Fibroblast of lung (primary cell): ENCODE measurements at regions not wholly inside any gene's neighbourhood (a gene's known extent, or its start where the extent isn't known, plus 50 kb on each side); places are given as distances from the start of the nearest gene placed in this dataset.

Experiments used
- DNase-seq, 2 donors: peaks; one replicate each; pipeline versions ENCODE4 v3.0.0 to v3.0.0-alpha.2; 2010; ENCODE audit warnings: low read depth in 2 of 2
- H2AFZ ChIP-seq: 2 replicates; pipeline ENCODE4 v1.5.1; 2012; ENCODE audit warnings: low read length, control low read depth, inconsistent platforms
- H3K27ac ChIP-seq: 2 replicates; pipeline ENCODE4 v1.5.1; 2011; ENCODE audit warnings: low read length, control low read depth; ENCODE audit not compliant: insufficient read depth
- H3K27me3 ChIP-seq: 2 replicates; pipeline ENCODE4 v1.5.1; 2011; ENCODE audit warnings: mild to moderate bottlenecking, low read length; ENCODE audit not compliant: control insufficient read depth, insufficient read depth
- H3K36me3 ChIP-seq: 2 replicates; pipeline ENCODE4 v1.5.1; 2011; ENCODE audit warnings: low read length; ENCODE audit not compliant: control insufficient read depth, insufficient read depth
- H3K4me1 ChIP-seq: 2 replicates; pipeline ENCODE4 v1.5.1; 2011; ENCODE audit warnings: low read length; ENCODE audit not compliant: control insufficient read depth, insufficient read depth; ENCODE audit errors: extremely low read depth
- H3K4me2 ChIP-seq: 2 replicates; pipeline ENCODE4 v1.5.1; 2011; ENCODE audit warnings: low read length, control low read depth; ENCODE audit not compliant: insufficient read depth; ENCODE audit errors: extremely low read depth
- H3K4me3 ChIP-seq, 4 experiments: fragments of 200-600 bp in 1 of 4; sonication (generic) in 1 of 4; replicated peaks in 1 of 4; 2 replicates each; pipeline ENCODE4 v1.5.1; 2011 to 2016; ENCODE audit warnings: low read length in 4 of 4, low read depth in 3 of 4, mild to moderate bottlenecking in 3 of 4, control low read depth in 2 of 4, inconsistent platforms in 1 of 4, mixed read lengths in 1 of 4; ENCODE audit not compliant: insufficient read depth in 1 of 4; ENCODE audit errors: control extremely low read depth in 1 of 4
- H3K79me2 ChIP-seq: 2 replicates; pipeline ENCODE4 v1.5.1; 2012; ENCODE audit warnings: mild to moderate bottlenecking, low read length, inconsistent platforms; ENCODE audit not compliant: control insufficient read depth, insufficient read depth
- H3K9ac ChIP-seq: 2 replicates; pipeline ENCODE4 v1.5.1; 2011; ENCODE audit warnings: mild to moderate bottlenecking, low read length, control low read depth; ENCODE audit not compliant: insufficient read depth
- H3K9me3 ChIP-seq: 2 replicates; pipeline ENCODE4 v1.5.1; 2012; ENCODE audit warnings: low read depth, low read length; ENCODE audit not compliant: control insufficient read depth, insufficient read depth
- H4K20me1 ChIP-seq: 2 replicates; pipeline ENCODE4 v1.5.1; 2011; ENCODE audit warnings: low read length; ENCODE audit not compliant: control insufficient read depth, insufficient read depth; ENCODE audit errors: extremely low read depth
- CTCF ChIP-seq, 2 donors: IDR thresholded peaks in 1 of 2; conservative IDR thresholded peaks in 1 of 2; 1 replicate in 1 of 2; 2 replicates in 1 of 2; pipeline ENCODE4 v1.5.1; 2011 to 2012; ENCODE audit warnings: low read length in 2 of 2, control low read depth in 1 of 2, inconsistent platforms in 1 of 2, low read depth in 1 of 2, mild to moderate bottlenecking in 1 of 2
- EZH2 ChIP-seq: IDR thresholded peaks from 2 replicates; pipeline ENCODE4 v1.5.1; 2012; ENCODE audit warnings: low read length, control low read depth, mild to moderate bottlenecking; ENCODE audit errors: missing control alignments

- H4K20me1 ChIP-seq = no peaks in the 10 kb centered on the region
- no peak overlapping the region for H3K27ac ChIP-seq
- no peak for DNase-seq
- H3K4me2 ChIP-seq = no peak overlapping the region
- TF ChIP-seq CTCF (conservative IDR thresholded peaks at IDR 0.05 in 1 of 2, IDR thresholded peaks at IDR 0.05 in 1 of 2; ENCODE audit: low read depth in 1 of 2, low read length in 2 of 2) (no peak), EZH2 (no peak)
- H3K79me2 ChIP-seq = no peaks in the 10 kb centered on the region
- H3K4me1 ChIP-seq = no peaks in the 10 kb centered on the region
- no peaks in the 10 kb centered on the region for H3K27me3 ChIP-seq
- no peaks in the 10 kb centered on the region for H3K36me3 ChIP-seq
- H3K9ac ChIP-seq = no peak overlapping the region
- no peak overlapping the region for H2AFZ ChIP-seq
- H3K9me3 ChIP-seq = no peaks in the 10 kb centered on the region
- no peak overlapping the region for H3K4me3 ChIP-seq
Measured at GRCh38 chr12:98260276-98260675, 255.1 kb upstream of the TMPO start.

DNA sequence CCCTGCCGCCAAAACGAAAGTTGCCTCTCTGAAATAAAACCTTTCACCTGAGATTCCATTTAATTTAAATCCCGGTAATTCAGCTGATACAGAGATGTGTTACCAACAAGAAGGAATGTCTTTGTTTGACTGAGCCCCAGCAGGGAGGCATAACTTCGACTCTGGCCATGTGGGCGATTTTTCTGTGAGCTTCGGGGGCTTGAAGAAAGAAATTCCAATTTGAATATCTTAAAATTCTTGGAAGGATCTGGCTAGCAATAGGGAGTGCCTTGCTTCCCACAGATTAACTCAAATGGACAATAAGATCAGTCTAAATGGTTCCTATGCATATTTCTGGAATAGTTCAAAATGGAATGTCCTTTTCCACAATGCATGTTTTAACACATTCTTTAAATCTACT, 252.5 kb upstream of the TMPO start:
- H4K20me1 ChIP-seq = no peaks in the 10 kb centered on the region
- H3K36me3 ChIP-seq = no peaks in the 10 kb centered on the region
- H3K4me2 ChIP-seq = no peak overlapping the region
- no peaks in the 10 kb centered on the region for H3K27me3 ChIP-seq
- no peak overlapping the region for H2AFZ ChIP-seq
- no peak overlapping the region for H3K9ac ChIP-seq
- H3K27ac ChIP-seq = no peak overlapping the region
- H3K4me1 ChIP-seq = no peaks in the 10 kb centered on the region
- peak in 1 of 2 donors; percentile 3 for DNase-seq
- TF ChIP-seq EZH2 = no peak
- TF ChIP-seq CTCF (conservative IDR thresholded peaks at IDR 0.05 in 1 of 2, IDR thresholded peaks at IDR 0.05 in 1 of 2; ENCODE audit: low read depth in 1 of 2, low read length in 2 of 2) = no peak
- no peaks in the 10 kb centered on the region for H3K9me3 ChIP-seq
- no peak overlapping the region for H3K4me3 ChIP-seq
- H3K79me2 ChIP-seq = no peaks in the 10 kb centered on the region

DNA sequence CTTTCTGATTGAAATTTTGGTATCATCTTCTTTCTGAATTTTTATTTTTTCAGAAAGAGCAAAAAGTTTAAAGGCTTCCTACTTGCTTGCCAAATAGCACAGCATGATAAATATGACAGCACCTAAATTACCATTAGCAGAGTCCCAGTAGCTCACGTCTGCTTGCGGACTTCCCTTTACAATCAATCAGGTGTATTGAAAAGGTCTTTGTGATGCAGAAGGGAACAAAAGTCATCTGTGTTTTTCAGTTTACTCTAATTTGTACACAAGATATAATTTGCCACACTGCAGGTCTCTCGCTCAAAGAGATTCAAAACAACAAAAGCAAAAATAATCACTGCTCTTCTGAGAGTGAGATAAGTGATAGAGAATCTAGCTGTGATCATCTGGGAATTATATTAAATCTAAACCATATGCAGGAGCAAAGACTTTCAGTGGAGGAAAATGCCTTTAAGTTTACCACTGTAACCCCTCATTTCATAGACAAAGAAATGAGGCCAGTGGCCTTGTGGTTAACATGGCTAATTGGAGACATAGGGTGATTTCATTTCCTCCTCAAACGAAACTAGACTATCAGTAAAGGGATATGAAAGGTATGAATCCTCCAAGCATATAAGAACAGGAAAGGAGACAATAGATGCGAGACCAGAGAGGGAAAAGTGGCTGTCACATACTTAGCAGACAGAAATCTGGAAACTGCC, 240.8 kb upstream of the TMPO start:
- H3K9me3 ChIP-seq = no peaks in the 10 kb centered on the region
- no peak for TF ChIP-seq EZH2
- TF ChIP-seq CTCF (conservative IDR thresholded peaks at IDR 0.05 in 1 of 2, IDR thresholded peaks at IDR 0.05 in 1 of 2; ENCODE audit: low read depth in 1 of 2, low read length in 2 of 2) = no peak
- H3K9ac ChIP-seq = no peak overlapping the region
- no peak overlapping the region for H2AFZ ChIP-seq
- no peaks in the 10 kb centered on the region for H3K27me3 ChIP-seq
- no peak for DNase-seq
- H3K4me1 ChIP-seq = no peaks in the 10 kb centered on the region
- H3K4me2 ChIP-seq = no peak overlapping the region
- no peaks in the 10 kb centered on the region for H3K36me3 ChIP-seq
- no peak overlapping the region for H3K4me3 ChIP-seq
- H3K27ac ChIP-seq = no peak overlapping the region
- no peaks in the 10 kb centered on the region for H4K20me1 ChIP-seq
- H3K79me2 ChIP-seq = no peaks in the 10 kb centered on the region
